ENCODE measurements at regions not wholly inside any gene's neighbourhood (a gene's known extent, or its start where the extent isn't known, plus 50 kb on each side); places are given as distances from the start of the nearest gene placed in this dataset.

DNA sequence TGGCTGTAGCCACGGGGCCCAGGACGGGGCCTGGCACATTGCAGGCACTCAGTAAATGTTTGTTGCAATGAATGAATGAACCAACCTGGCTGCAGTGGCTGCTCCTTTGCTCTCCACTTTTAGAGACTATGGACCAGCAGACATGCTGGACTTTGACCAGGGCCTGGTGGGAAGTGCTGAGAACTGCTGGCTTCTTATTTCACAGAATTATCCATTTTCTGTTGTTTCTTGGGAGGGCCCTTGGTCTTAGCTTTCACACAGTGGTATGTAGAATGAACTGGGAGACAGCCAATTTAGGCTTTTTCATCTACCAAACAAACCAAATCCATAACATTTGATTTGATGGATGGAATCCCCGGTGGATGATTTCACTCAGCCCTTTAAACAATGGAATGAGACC is 78.0 kb upstream of the LHFPL2 start:
- Histone ChIP-seq H3K27ac (no peak overlapping the region), H3K27me3 (no peaks in the 10 kb centered on the region), H3K36me3 (replicated peaks in 1 of 2; ENCODE audit: insufficient read depth in 1 of 2, low read depth in 2 of 2) (no peaks in the 10 kb centered on the region), H3K4me3 (no peak overlapping the region), H3K4me1 (no peaks in the 10 kb centered on the region), H3K9me3 (no peaks in the 10 kb centered on the region)
- no peak for ATAC-seq
- TF ChIP-seq, protein P1, sequence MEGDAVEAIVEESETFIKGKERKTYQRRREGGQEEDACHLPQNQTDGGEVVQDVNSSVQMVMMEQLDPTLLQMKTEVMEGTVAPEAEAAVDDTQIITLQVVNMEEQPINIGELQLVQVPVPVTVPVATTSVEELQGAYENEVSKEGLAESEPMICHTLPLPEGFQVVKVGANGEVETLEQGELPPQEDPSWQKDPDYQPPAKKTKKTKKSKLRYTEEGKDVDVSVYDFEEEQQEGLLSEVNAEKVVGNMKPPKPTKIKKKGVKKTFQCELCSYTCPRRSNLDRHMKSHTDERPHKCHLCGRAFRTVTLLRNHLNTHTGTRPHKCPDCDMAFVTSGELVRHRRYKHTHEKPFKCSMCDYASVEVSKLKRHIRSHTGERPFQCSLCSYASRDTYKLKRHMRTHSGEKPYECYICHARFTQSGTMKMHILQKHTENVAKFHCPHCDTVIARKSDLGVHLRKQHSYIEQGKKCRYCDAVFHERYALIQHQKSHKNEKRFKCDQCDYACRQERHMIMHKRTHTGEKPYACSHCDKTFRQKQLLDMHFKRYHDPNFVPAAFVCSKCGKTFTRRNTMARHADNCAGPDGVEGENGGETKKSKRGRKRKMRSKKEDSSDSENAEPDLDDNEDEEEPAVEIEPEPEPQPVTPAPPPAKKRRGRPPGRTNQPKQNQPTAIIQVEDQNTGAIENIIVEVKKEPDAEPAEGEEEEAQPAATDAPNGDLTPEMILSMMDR (IDR thresholded peaks at IDR 0.05), result no peak
- TF ChIP-seq POLR2A (IDR thresholded peaks at IDR 0.05), result no peak
- WGBS, 2 donors, result 95 to 100% methylated on average over 2 to 3 of the region's 3 CpGs
- DNase-seq, result no peak
- intact Hi-C loops (cut with DNase I), result no loop called here

DNA sequence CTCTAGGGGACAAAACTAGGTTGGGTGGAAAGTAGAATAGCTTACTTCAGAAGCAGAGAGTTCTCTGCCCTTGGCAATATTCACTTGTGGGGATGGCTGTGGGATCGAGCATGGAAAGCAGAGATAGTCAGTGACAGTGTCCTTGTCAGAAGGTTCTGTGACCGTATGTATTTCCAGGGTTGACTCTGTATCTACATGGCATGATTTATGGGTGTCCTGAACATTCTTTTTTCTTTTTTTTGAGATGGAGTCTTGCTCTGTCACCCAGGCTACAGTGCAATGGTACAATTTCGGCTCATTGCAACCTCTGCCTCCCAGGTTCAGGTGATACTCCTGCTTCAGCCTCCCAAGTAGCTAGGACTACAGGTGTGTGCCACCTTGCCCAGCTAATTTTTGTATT is 77.4 kb upstream of the LHFPL2 start:
- no peak overlapping the region for H3K4me3 ChIP-seq
- no peaks in the 10 kb centered on the region for H3K9me3 ChIP-seq
- H3K27ac ChIP-seq, result no peak overlapping the region
- ATAC-seq (no peak), DNase-seq (no peak)
- H3K27me3 ChIP-seq, result no peaks in the 10 kb centered on the region
- H3K4me1 ChIP-seq, result no peaks in the 10 kb centered on the region
- intact Hi-C loops (cut with DNase I), result no loop called here
- TF ChIP-seq POLR2A (IDR thresholded peaks at IDR 0.05), result no peak
- TF ChIP-seq, protein P1 (IDR thresholded peaks at IDR 0.05), result no peak
- H3K36me3 ChIP-seq (replicated peaks in 1 of 2; ENCODE audit: insufficient read depth in 1 of 2, low read depth in 2 of 2), result no peaks in the 10 kb centered on the region
- WGBS, 2 donors, result 90 to 99% methylated on average over 3 of the region's 3 CpGs

DNA sequence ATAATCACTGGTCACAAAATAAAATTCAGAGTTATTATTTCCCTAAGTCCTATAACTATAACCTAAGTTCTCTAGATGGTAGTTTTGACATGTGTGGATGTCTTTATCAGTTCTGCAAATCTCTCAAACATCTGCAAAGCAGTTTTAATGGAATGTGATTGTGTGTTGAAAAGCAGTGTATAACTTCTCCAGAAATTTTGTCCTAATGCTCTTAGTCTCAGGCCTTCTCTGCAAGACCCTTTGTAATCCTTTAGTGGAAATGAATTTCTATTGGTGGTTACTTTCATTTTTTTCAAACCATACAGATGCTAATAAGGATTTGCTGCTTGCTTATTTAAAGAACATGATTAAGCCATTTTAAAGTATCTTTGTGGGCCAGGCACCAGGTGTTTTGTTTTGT is 75.5 kb upstream of the LHFPL2 start:
- DNase-seq (no peak), ATAC-seq (no peak)
- no peak overlapping the region for H3K4me3 ChIP-seq
- no peaks in the 10 kb centered on the region for H3K4me1 ChIP-seq
- H3K9me3 ChIP-seq, result no peaks in the 10 kb centered on the region
- H3K27me3 ChIP-seq, result no peaks in the 10 kb centered on the region
- intact Hi-C loops (cut with DNase I), result no loop called here
- H3K36me3 ChIP-seq (replicated peaks in 1 of 2; ENCODE audit: insufficient read depth in 1 of 2, low read depth in 2 of 2), result no peaks in the 10 kb centered on the region
- TF ChIP-seq, protein P1 (IDR thresholded peaks at IDR 0.05), result no peak
- TF ChIP-seq POLR2A (IDR thresholded peaks at IDR 0.05), result no peak
- no peak overlapping the region for H3K27ac ChIP-seq

GRCh38 chr5:78720997-78721396 is 72.4 kb upstream of the LHFPL2 start:
- Histone ChIP-seq H3K9me3 (no peaks in the 10 kb centered on the region), H3K4me1 (no peaks in the 10 kb centered on the region), H3K36me3 (replicated peaks in 1 of 2; ENCODE audit: insufficient read depth in 1 of 2, low read depth in 2 of 2) (no peaks in the 10 kb centered on the region), H3K27me3 (no peaks in the 10 kb centered on the region), H3K27ac (no peak overlapping the region), H3K4me3 (no peak overlapping the region)
- DNase-seq (no peak), ATAC-seq (no peak)
- intact Hi-C loops (cut with DNase I), result no loop called here
- no peak for TF ChIP-seq POLR2A (IDR thresholded peaks at IDR 0.05)
- TF ChIP-seq, protein P1 (IDR thresholded peaks at IDR 0.05), result no peak
- WGBS, 2 donors, result 65 to 74% methylated on average over 5 of the region's 5 CpGs

GRCh38 chr5:78720227-78720985 is 71.8 kb upstream of the LHFPL2 start:
- no peaks in the 10 kb centered on the region for H3K36me3 ChIP-seq (replicated peaks in 1 of 2; ENCODE audit: insufficient read depth in 1 of 2, low read depth in 2 of 2)
- no peaks in the 10 kb centered on the region for H3K27me3 ChIP-seq
- intact Hi-C loops (cut with DNase I), result no loop called here
- no peaks in the 10 kb centered on the region for H3K4me1 ChIP-seq
- WGBS, 2 donors, result 67% methylated on average over 8 to 9 of the region's 9 CpGs
- no peak overlapping the region for H3K27ac ChIP-seq
- ATAC-seq (no peak), DNase-seq (no peak)
- no peaks in the 10 kb centered on the region for H3K9me3 ChIP-seq
- no peak for TF ChIP-seq POLR2A (IDR thresholded peaks at IDR 0.05)
- TF ChIP-seq, protein P1 (IDR thresholded peaks at IDR 0.05), result no peak
- no peak overlapping the region for H3K4me3 ChIP-seq
